Activated CD8-positive, alpha-beta memory T cell treated with anti-CD3 and anti-CD28 coated beads, Interleukin-2, amount 50 U/mL, for 4 hours (primary cell): ENCODE measurements at regions not wholly inside any gene's neighbourhood (a gene's known extent, or its start where the extent isn't known, plus 50 kb on each side); places are given as distances from the start of the nearest gene placed in this dataset.

Experiments used
- DNase-seq: peaks from one replicate; pipeline ENCODE4 v3.0.0-alpha.2; 2020

DNA sequence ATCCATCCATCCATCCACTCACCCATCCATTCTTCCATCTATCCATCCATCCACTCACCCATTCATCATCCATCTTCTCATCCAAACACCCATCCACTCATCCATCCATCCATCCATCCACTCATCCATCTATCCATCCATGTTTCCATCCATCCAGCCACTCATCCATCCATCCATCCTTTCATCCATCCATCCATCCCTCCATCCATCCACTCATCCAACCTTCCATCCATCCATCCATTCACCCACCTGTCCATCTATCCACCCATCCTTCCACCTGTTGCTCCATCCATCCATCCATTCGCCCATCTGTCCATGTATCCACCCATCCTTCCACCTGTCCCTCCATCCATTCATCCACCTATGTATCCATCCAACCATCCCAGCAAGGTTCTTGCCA, 378.4 kb upstream of the PFKP start:
- DNase-seq: no peak

DNA sequence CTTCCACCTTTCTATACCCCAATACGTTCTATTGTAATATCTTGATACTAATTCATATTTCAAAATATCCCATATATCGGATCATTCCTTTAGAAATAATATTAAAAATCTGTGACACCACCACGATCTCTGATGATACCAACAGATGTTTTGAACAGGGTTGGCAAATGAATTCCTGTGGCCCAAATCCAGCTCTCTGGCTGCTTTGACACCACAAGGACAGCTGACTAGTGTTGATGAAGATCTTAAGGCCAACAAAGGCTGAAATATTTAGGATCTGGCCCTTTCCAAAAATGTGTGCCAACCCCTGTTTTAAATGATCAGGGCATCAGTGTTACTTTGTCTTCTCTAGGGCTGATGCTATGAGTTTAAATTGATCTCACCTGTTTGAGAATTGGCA, 380.7 kb upstream of the PFKP start:
- no peak for DNase-seq

DNA sequence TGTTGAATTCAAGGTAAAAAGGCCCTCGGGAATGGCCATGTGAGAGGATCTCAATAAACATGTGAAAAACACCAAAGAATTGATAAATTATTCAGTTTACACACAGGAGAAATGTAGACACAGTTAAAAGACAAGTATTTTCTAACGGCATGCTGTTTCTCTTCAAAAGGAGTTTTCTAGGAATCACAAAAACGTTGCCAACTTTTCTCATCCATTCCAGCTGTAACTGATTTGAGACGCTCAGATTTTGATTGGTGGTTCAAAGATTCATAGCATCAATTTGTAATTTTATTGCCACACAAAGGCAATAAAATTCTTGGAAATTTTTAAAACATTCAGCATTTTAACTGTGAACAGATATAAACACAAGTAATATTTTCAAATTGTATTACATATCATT, 384.9 kb upstream of the PFKP start:
- DNase-seq: no peak

DNA sequence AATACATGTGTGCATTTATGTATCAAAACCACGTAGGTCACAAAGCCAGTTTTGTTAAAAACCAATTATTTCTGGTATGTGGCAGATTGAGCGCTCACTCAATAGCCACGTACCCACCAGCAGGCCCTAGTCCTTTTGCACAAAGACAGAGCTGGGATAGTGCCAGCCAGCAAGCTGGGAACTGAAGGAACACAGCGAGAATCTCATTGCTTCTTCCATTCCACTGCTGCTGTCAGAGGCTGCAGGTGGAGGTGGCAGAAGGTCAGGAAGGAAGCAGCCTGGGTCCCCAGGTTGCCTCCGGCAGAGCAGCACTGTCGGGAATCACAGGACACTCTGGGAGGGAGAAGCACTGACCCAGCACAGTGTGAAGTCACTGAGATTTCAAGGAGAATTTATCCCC, 385.5 kb upstream of the PFKP start:
- no peak for DNase-seq

DNA sequence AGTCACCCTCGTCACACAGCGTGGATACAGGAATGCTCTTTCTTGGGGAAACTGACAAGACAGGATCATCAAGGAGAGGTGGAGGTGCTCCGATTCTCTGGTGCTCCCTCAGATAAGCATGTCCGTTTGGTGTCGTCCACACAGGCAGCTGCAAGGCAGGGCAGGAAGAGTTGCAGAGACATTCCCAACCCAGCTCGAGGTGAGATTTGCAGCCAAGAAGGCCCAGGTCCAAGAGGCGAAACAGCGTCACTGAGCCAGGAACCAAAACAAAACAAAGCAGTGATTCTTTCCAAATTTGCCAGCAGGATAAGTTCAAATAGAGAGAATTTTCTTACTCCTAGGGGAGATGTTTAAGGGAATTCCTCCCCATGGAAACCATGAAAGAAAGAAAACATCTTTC, 386.5 kb upstream of the PFKP start:
- no peak for DNase-seq

DNA sequence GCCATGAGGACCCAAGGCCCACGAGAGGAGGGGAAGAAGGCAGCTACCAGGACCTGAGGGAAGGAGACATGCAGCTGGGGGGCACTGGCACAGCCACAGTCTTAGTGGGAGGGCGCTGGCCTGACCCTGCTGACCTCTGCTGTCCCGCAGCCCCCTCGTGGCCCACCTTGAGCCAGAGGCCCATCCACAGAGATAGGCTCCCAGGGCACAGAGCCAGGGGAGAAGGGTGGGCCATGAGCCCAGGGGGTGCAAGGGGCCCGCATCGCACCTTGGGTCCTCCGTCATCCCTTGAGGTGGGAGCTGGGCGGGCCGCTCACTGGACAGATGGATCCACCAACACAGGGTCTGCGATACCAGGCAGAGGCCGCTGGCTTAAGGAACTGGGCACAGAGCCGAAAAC, 387.7 kb upstream of the PFKP start:
- no peak for DNase-seq

DNA sequence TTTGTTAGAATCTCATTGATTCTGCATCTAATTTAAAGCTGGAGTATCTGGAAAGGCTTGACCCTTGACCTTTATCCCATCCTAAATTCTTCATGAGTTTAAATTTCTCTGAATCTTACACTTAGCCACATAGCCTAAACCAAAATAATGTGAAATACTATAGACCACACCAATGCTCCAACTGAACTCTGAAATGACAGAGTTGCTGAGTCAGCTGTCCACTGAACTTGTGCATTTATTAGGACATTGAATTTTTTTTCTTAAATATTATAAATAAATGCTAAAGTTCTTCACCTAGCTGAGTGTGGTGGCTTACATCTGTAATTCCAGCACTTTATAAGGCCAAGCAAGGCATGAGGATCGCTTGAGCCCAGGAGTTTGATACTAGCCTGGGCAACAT, 390.9 kb upstream of the PFKP start:
- no peak for DNase-seq

DNA sequence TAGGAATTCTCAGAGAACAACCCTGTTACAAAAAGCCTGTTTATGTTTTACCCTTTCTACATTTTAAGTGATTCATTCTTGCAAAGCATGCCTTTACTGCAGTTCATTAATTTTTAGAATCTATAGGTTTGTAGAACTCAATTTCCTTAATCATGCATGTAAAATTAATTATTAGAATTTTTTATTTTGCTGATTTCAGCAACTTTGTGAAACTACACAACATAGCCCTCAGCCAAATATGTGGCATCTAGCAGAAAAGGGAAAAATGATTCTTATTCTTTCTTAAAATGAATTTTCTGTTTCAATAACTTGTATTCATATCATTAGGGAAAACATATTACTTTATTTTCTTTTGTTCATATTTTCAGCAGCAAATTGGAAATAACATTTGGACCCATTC, 392.9 kb upstream of the PFKP start:
- DNase-seq: no peak

DNA sequence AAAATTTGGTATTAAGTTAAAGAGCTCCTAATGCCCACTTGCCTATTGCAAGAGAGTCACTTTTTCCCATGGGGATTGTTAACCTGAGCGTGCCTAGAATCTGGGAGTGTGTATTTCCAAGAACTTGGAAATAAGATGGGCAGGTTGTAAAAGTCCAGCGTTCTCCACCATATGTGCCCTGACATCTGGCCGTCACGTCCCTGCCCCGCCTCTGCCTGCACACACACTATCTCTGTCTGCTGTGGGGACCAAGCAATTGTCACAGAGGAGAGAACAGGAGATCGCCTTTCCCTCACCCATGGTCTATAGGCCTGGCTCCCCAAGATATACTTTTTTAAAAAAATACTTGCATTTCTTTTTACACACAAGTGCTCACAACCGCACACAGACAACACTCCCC, 396.5 kb upstream of the PFKP start:
- no peak for DNase-seq

DNA sequence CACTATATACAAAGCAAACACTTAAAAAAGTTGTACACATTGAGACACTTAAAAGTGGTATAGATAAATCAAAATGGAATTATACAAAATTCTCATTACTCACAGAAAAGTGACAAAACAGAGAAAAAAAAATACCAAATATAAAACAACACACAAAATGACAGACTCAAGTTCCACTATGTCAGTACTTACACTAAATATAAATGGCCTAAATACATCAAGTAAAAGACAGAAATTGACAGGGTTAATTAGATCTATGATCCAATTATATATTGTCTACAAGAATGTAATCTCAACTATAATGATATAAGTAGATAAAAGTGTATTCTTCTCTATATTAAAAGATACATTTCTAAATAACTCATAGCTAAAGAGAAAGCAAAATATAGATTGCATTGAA, 401.6 kb upstream of the PFKP start:
- no peak for DNase-seq

DNA sequence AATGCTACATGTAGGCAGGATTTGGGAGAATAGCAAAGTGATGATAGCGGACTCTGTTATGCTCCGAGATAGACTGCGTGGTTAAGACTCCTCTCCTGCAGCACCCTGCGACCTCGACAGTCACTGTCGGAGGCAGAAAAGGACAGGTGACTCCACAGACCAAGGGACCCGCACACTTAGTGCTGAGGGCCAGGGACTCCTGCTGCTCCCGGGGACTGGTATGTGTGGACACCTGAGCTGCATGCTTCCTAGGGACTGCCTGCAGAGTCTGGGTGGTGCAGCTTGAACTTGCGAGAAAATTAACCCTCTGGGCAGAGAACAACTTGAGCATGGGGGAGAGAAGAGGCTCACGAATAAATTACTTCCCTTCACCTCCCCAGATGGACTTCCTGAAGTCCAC, 407.1 kb upstream of the PFKP start:
- no peak for DNase-seq

DNA sequence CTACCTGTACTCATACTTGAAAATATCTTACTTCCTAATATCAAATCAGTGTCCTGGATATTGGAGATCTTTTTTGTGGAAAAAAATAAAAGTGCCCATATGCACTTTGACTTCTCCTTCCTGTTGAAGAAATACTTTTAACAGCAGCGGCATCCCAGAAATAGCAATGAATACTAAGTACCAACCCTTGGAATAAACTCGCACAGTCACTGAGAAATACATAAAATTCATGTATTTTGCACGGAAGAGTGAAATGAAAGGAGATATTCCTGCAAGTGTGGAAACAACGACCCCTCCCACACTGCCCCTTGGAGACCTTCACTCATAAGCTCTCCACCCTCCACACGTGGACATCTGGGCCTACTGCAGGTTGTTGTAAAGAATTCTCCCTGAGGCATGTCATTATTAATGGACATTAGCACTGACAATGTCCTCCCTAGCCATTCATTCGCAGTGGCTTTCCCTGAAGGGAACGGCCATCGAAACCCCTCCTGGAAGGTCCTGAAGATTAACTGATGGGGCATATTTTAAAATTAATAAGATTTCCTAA, 407.6 kb upstream of the PFKP start:
- DNase-seq: no peak

DNA sequence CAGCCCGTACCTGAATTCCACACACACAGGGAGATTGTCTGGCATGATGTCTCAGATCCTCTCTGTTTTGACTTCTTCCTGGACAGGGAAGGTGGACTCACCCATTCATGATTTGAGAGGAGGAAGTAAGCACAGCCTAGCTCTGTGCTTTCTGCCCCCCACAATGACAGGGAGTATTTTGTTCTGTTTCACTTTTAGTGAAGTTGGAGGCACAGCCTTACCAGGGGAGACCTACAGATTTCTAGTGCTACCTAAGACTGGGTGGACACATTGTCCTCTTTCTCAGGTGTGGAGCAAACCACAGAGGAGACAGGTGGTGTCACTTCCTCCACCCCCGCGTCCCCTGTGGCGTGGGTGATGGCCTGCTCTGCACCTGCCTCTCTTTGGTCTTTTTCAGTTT, 408.6 kb upstream of the PFKP start:
- DNase-seq: no peak

DNA sequence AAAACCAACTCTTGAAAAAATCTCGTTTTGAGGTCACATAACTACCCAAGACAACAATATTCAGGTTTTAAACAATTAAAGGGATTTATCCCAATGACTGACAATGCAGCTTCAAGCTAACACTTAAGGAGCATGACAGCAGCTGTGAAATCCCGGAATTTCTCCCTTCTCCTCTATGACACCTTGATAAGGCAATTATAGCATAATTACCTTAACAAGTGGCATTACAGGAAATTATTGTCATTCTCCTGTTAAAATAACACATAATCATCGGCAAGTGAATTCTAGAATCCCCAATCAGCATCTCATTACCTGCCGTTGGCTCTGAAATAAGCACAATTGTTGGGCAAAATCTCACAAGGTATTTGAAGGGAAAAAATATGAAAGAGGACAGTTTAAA, 417.0 kb upstream of the PFKP start:
- no peak for DNase-seq

DNA sequence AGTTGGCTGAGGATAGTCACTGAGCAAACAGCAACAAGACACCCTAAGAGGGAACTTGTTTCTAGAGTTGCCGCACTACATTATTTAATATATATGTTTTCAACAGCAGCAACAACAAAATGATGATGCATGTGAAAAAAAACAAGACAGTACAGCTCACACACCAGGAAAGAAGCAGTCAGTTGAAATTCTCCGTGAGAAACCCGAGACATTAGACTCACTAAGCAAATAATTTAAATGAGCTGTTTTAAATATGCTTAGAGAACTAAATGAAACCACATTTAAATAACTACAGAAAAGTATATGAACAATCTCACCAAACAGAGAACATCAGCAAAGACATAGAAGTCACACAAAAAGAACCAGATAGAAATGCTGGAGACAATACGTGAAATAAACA, 426.3 kb upstream of the PFKP start:
- no peak for DNase-seq

DNA sequence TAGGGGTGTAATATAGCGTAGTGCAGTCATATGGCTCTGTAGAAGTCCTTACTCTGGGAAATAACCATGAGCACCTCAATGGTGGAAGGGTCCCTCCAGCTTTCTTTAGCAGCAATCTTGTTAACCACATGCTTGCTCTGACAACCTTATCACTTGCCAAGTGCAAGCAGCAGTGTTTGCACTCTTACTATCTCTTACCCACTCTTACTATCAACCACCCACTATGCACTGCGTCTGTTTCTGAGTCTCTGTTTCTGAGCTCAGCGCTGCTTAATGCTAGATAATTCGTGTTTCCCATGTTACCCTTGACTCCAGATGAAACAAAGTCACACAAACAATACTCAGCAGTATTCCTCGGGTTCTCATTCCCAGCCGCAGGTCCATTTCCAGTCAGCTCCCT, 433.7 kb upstream of the PFKP start:
- no peak for DNase-seq

DNA sequence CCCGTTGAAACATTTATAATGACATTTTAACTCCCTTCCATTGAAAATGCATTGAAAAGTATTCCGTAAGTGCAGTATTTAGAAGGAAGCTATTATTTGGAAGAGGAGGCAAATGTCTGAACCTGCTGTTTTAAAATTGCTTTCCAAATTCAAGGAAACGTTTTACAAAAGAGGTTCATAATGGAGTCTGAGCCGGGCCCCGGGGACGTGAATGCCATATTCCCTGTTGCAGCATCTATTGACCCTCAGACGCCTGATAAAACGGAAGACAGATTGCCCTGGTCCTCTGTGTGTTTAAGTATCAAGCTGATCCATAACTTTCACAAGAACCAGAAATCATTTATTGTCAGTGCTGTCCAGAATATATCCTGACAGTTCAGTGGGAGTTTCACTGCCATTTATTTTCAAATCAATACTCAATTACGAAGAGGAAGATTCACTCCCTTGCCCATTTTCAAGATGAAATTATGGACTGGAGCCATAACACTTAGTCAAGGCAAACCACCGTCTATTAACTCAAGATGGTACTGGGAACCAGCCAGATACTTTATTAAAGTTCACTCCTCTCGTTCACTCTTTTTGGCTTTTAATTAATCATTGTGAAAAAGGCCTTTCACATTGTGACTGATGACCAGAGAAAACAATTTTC, 435.7 kb upstream of the PFKP start:
- no peak for DNase-seq

DNA sequence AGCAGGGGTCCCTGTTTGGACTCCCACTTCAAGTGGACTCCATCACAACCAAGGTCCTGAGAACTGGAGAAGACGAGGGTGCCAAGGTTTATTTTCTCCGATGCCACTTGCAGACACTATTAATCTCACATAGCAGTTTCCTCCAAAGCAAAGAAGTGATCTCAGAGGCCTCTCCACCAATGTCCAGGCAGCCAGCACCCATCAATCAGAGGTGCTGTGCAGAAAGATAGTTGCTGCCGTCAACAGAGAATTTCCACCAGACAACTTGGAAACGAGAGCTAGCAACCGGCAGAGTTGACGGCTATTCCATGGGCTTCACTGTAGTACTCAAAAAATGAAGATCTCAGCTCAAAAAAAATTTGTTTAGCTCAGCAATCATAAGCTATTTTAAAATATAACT, 438.6 kb upstream of the PFKP start:
- no peak for DNase-seq

DNA sequence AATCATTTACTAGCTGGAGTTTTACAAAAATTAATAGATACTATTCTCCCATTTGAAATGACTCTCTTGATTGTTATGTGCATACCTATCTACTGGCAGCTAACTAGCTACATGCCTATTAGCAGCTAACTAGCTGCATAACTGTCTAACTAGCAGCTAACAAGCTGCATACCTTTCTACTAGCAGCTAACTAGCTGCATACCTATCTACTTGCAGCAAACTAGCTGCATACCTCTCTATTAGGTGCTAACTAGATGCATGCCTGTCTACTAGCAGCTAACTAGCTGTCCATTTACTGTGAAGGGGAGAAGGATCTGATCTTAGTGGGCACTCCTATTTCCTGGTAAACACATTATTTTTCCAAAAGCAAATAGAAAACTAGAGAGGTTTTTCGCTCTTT, 439.4 kb upstream of the PFKP start:
- no peak for DNase-seq

DNA sequence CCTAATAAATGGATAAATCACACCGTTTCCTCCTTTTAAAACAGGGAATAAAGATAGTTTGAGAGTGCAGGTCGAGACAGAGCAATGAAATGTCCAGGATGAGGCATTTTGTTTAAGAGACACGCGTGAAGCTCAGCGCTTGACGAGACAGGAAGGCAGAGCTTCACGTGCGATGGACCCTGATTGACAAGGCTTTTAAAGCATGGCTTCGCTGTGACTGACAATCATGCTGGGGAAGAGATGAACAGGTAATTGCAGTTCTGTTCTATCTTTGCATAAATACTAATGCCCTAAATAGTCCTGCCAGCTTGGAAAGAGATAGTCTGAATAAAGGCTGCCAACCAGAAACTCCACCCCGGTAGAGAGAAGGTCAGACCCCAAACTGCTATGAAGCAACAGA, 442.3 kb upstream of the PFKP start:
- DNase-seq: no peak

DNA sequence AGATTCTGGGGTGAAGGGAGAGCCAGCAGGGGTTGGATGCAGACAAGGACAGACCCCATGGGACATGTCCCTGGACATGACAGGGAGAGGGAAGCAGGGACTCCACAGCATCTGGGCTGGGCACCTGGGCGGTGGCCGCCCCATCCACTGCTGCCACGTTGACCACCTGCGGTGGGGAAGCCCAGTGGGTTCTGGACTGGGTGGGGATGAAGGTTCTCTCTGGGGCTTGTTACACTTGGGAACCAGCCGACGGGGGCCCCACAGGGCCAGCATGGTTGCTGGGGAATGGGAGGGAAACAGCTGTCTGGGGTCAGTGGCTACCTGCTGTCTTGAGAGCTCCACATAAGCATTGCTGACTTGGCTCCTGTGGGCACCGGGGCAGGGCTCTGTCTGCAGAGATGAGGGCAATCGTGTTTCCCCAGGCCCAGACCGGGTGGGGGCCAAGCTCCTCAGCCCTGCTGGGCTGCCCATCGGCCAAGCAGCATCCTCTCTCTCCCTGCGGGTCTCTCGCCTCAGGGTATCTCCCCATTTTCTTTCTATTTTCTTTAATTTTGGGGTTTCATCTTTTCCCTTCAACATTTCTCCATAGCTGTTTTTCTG, 443.6 kb upstream of the PFKP start:
- DNase-seq: no peak

DNA sequence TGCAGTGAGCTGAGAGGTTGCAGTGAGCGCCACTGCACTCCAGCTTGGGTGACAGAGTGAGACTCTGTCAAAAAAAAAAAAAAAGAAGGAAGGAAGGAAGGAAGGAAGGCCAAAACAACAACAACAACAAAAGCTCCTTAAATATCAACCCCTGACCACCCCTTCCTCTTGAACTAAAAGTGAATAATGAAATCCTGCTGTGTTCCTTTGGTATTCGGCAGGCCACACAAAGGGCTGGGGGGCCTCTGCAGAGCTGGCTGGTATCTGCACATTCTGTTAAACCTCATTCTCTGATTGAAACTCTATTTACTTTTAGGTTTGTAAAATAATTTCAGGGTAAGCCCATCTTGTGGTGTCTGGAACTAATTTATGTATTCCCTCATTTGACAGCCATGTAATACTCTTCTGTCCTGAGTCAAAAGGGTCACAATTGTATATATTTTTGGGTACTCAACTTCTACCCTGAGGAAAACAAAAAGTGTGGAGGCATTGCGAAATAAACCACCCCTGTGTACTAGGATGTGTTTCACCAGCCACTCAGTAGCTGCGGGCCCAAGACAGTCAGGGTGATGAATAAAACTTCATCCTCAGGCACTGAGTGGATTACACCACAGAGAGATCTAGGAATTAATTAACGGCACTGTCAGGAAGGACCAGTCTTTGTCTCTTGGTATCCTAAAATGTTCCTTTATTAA, 446.4 kb upstream of the PFKP start:
- no peak for DNase-seq

DNA sequence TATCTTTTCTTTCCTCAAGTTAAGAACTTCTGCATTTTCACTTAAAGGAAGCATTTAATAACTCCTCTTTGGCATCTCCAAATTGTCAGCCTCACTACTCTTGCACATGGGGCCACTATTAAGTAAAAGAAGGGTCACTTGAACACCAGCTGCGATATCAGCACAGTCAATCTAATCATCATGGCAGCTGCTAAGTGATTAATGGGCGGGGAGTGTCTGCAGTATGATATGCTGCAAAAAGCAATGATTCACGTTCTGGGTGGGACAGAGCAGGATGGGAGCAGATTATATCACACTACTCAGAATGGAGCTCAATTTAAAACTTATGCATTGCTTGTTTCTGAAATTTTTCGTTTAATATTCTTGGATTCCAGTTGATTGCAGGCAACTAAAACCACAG, 447.4 kb upstream of the PFKP start:
- DNase-seq: no peak

DNA sequence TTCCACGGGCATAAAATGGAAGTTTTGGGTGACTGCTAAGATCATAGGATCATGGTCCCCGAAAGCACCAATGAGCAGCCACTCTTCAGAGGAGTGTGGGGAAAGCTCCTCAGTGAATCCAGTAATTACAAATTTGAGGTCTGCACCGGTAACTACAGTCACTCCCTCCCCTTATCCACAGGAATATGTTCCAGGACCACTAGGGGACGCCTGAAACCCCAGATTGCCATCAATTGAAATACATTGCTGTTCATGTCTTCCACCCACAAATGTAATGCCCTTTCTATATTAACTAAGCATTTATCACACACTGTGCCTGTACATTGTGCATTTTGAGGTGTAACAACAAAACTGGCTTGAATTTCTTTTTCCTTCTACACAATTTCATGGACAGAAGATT, 447.9 kb upstream of the PFKP start:
- no peak for DNase-seq

DNA sequence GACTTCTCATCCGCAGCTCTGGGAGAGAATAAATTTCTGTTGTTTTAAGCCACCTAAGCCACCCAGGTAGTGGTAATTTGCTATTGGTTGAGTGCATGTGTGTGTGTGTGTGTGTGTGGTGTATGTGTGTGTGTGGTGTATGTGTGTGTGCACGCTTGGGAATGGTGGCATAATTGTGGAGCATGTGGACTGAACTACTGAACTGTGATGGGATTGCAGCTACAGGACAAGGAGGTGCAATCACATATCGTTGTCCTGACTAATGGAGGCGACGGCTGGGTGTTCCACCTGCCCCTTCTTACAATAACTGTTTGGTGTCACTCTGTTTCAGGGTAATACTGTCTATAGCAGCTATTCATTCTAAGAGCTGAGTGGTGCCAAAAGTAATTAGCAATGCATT, 448.7 kb upstream of the PFKP start:
- DNase-seq: no peak
